ENCODE measurements at regions not wholly inside any gene's neighbourhood (a gene's known extent, or its start where the extent isn't known, plus 50 kb on each side); places are given as distances from the start of the nearest gene placed in this dataset.

GRCh38 chr3:65033576-65033975 lies 345.8 kb upstream of the ADAMTS9 start:
- Histone ChIP-seq H3K4me1 (no peaks in the 10 kb centered on the region), H2AFZ (no peak overlapping the region), H3K4me2 (ENCODE audit: low read length) (no peak overlapping the region), H3K4me3 (ENCODE audit: low read depth, low read length) (no peak overlapping the region), H3K9me3 (ENCODE audit: control insufficient read depth, low read length) (no peaks in the 10 kb centered on the region), H3K9ac (no peak overlapping the region), H3K79me2 (no peaks in the 10 kb centered on the region), H3K27me3 (ENCODE audit: control insufficient read depth, insufficient read depth, low read length) (no peaks in the 10 kb centered on the region), H3K27ac (no peak overlapping the region), H3K36me3 (ENCODE audit: control insufficient read depth, insufficient read depth, low read length) (no peaks in the 10 kb centered on the region)
- no peak for TF ChIP-seq CTCF (IDR thresholded peaks at IDR 0.05)

GRCh38 chr3:65030847-65031463 lies 343.2 kb upstream of the ADAMTS9 start:
- no peaks in the 10 kb centered on the region for H3K79me2 ChIP-seq

GRCh38 chr3:65030014-65030627 lies 342.3 kb upstream of the ADAMTS9 start:
- Histone ChIP-seq H3K27ac (no peak overlapping the region), H3K4me2 (ENCODE audit: low read length) (no peak overlapping the region), H3K9me3 (ENCODE audit: control insufficient read depth, low read length) (no peaks in the 10 kb centered on the region), H3K4me3 (ENCODE audit: low read depth, low read length) (no peak overlapping the region), H2AFZ (no peak overlapping the region), H3K4me1 (no peaks in the 10 kb centered on the region), H3K9ac (no peak overlapping the region), H3K27me3 (ENCODE audit: control insufficient read depth, insufficient read depth, low read length) (no peaks in the 10 kb centered on the region), H3K79me2 (no peaks in the 10 kb centered on the region), H3K36me3 (ENCODE audit: control insufficient read depth, insufficient read depth, low read length) (no peaks in the 10 kb centered on the region)
- TF ChIP-seq CTCF (IDR thresholded peaks at IDR 0.05): no peak

More at GRCh38 chr3:65030847-65031463, 343.2 kb upstream of the ADAMTS9 start:
- TF ChIP-seq CTCF (IDR thresholded peaks at IDR 0.05): no peak
- no peak overlapping the region for H3K9ac ChIP-seq
- no peaks in the 10 kb centered on the region for H3K27me3 ChIP-seq (ENCODE audit: control insufficient read depth, insufficient read depth, low read length)
- H2AFZ ChIP-seq: no peak overlapping the region
- H3K36me3 ChIP-seq (ENCODE audit: control insufficient read depth, insufficient read depth, low read length): no peaks in the 10 kb centered on the region
- no peak overlapping the region for H3K27ac ChIP-seq
- H3K4me2 ChIP-seq (ENCODE audit: low read length): no peak overlapping the region
- H3K4me3 ChIP-seq (ENCODE audit: low read depth, low read length): no peak overlapping the region
- no peaks in the 10 kb centered on the region for H3K9me3 ChIP-seq (ENCODE audit: control insufficient read depth, low read length)
- no peaks in the 10 kb centered on the region for H3K4me1 ChIP-seq

- Histone ChIP-seq H3K9me3 (ENCODE audit: control insufficient read depth, low read length) (no peaks in the 10 kb centered on the region), H3K27ac (no peak overlapping the region), H3K4me2 (ENCODE audit: low read length) (no peak overlapping the region), H3K4me3 (ENCODE audit: low read depth, low read length) (no peak overlapping the region), H3K27me3 (ENCODE audit: control insufficient read depth, insufficient read depth, low read length) (no peaks in the 10 kb centered on the region), H2AFZ (no peak overlapping the region), H3K79me2 (no peaks in the 10 kb centered on the region), H3K4me1 (no peaks in the 10 kb centered on the region), H3K9ac (no peak overlapping the region), H3K36me3 (ENCODE audit: control insufficient read depth, insufficient read depth, low read length) (no peaks in the 10 kb centered on the region)
- no peak for TF ChIP-seq CTCF (IDR thresholded peaks at IDR 0.05)
These were observed 341.3 kb upstream of the ADAMTS9 start for GRCh38 chr3:65029130-65029529.

GRCh38 chr3:65028024-65028423 lies 340.2 kb upstream of the ADAMTS9 start:
- no peak for TF ChIP-seq CTCF (IDR thresholded peaks at IDR 0.05)
- Histone ChIP-seq H3K36me3 (ENCODE audit: control insufficient read depth, insufficient read depth, low read length) (no peaks in the 10 kb centered on the region), H3K4me3 (ENCODE audit: low read depth, low read length) (no peak overlapping the region), H3K27me3 (ENCODE audit: control insufficient read depth, insufficient read depth, low read length) (no peaks in the 10 kb centered on the region), H3K27ac (no peak overlapping the region), H3K4me1 (no peaks in the 10 kb centered on the region), H3K9ac (no peak overlapping the region), H3K9me3 (ENCODE audit: control insufficient read depth, low read length) (no peaks in the 10 kb centered on the region), H2AFZ (no peak overlapping the region), H3K79me2 (no peaks in the 10 kb centered on the region), H3K4me2 (ENCODE audit: low read length) (no peak overlapping the region)

All from parathyroid adenoma (tissue), 2 donors.